Fibroblast of skin of right biceps (primary cell): ENCODE measurements at regions not wholly inside any gene's neighbourhood (a gene's known extent, or its start where the extent isn't known, plus 50 kb on each side); places are given as distances from the start of the nearest gene placed in this dataset.

ENCODE experiments used
- DNase-seq: peaks from one replicate; pipeline ENCODE4 v3.0.0-alpha.2; 2013

DNA sequence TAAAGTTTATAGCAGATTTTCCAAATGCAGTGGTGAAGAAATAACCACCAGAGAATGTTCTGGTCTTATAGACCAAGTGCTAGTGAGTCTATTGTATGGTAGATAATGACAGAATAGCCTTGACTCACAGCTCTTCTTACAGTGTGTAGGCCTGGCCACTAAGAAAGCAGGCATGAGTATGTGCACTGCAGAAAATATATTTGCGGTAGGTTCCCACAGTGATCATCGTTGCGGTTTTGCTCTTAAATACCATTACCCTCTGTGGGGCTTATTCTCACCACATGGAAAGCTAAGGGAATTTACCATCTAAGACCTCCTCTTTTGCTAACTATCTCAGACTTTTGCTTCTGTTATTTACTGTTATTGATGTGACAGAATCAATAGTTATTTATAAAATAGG, 212.3 kb upstream of the SYNDIG1 start:
- DNase-seq: peak; percentile 47

DNA sequence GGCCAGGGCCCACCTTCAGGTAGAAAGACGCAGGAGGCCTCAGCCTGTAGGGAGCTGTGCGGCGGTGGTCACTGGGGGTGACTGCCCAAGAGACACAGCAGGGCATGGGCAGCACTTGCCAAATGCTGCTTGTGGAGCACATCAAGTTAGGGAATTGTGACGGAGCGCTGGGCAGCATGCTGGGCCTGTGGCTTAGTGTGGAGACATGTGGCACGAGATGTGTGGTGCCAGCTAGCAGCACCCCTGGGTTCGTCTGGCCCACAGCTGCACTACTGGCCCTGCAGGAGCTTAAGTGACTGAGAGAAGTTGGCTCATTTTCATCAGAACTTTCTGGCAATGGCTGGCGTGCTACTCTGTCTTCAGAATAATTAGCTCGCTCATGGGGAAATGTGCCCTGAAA, 213.1 kb upstream of the SYNDIG1 start:
- no peak for DNase-seq

DNA sequence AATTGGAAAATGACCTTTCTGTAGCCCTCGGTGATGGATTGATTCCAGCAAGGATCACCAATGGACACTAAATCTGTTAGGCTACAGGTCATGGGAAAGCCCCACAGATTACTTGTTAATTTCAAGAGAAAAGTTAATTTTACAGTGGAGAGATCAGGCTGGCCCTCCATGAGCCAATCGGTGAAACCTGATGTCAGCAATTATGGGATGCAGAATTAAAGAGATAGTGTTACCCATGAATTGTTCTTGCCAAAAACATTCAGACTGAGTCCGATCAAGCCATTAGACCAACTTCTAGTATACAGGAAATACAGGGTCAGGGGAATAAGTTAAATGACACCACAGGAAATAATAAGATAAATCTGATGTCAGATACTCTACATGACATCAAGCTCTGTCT, 214.9 kb upstream of the SYNDIG1 start:
- DNase-seq: no peak

DNA sequence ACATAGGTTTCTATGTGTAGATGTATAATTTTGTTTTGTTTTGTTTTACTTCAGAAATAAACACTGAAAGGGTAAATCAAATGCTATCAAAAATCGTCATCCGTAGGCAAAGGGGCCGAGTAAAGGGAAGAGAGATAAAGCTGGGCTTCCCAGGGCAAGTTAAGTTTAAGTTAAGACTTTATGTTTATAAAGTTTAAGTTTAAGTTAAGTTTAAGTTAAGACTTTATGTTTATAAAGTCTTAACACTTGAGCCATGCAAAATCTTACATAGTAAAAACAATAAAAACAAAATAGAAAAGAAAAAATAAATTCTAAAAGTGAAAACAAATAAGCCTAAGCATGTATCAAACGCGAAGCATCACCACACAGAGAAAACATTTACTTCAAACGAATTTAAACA, 216.1 kb upstream of the SYNDIG1 start:
- no peak for DNase-seq

DNA sequence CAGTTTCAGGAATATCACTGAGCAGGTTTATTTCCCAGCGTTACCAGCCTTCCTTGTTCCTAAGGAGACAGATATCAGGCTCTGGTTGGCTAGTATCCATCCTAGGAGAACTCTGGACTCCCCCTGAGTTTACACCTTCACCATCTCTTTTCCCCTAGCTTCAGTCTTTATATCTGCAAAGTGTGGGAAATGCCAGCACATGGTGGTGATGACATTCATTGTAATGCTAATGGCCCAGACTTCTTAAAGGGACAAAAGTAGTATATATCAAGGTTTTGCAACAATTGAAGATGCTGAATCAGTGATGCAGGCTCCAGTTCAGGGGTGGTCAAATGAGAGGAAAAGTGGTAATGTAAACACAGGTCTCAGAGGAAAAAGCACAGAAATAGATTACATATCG, 224.3 kb upstream of the SYNDIG1 start:
- DNase-seq: no peak

DNA sequence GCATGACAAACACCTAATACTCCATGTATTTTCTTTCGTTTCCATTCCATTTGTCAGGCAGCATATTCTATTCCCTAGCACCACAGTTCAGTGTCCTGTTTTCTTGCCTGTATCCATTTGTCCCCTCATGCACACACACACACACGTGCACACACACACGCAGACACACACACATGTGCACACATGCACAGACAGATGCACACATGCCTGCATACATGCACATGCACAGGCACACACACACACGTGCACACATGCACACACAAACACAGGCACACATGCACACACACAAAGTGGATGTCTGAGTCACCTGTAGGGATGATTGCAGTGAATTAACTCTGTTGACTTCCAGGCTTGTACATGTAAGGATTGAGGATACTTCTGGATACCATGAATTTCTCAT, 226.7 kb upstream of the SYNDIG1 start:
- DNase-seq: no peak

DNA sequence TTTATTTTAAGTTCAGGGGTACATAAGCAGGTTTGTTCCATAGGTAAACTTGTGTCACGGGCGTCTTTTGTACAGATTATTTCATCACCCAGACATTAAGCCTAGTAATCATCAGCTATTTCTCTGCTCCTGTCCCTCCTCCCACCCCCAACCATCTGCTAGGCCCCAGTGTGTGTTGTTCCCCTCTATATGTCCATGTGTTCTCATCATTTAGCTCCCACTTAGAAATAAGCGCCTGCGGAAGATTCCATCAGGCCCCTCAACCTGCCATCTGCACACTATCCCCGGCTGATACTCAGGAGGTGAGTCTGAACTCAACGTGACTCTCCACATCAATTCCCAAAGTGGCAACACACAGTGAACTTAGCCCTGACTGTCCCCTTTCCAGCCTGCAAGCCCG, 228.0 kb upstream of the SYNDIG1 start:
- no peak for DNase-seq

DNA sequence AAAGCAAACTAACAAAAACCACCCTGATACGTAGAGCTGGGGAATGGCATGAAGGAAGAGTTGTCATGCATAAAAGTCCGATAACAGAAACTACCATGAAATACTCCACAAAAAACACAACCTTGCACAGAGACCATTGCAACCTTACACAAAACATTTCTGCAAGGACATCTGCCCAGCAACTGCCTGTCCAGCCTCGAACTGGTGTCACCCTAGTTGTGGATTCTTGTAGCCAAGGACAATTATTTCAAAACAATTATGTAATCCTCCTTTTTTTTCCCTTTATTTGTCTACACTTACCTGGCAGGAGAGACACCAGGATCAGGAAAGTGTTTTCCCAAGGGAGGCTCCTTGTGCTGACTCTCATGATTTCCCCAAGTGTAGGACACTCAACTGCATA, 232.5 kb upstream of the SYNDIG1 start:
- DNase-seq: no peak

DNA sequence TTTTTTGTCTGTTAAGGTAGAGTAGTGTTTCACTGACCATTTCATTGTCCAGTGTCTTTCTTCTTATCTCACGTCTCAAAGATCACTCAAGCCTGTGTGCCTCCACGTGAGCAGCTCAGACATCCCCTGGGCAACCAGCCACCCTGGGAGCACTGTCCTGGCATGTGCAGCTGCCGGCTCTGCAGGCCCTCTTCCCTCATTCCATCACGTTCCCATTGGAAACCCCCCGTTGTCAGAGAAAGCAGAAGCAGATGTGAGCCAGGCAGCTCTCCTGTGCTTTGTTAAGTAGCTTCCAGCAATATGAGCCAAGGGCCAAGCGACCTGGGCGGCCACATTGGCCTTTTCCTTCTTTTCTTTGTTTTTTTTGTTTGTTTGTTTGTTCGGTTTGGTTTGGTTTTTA, 233.2 kb upstream of the SYNDIG1 start:
- no peak for DNase-seq

DNA sequence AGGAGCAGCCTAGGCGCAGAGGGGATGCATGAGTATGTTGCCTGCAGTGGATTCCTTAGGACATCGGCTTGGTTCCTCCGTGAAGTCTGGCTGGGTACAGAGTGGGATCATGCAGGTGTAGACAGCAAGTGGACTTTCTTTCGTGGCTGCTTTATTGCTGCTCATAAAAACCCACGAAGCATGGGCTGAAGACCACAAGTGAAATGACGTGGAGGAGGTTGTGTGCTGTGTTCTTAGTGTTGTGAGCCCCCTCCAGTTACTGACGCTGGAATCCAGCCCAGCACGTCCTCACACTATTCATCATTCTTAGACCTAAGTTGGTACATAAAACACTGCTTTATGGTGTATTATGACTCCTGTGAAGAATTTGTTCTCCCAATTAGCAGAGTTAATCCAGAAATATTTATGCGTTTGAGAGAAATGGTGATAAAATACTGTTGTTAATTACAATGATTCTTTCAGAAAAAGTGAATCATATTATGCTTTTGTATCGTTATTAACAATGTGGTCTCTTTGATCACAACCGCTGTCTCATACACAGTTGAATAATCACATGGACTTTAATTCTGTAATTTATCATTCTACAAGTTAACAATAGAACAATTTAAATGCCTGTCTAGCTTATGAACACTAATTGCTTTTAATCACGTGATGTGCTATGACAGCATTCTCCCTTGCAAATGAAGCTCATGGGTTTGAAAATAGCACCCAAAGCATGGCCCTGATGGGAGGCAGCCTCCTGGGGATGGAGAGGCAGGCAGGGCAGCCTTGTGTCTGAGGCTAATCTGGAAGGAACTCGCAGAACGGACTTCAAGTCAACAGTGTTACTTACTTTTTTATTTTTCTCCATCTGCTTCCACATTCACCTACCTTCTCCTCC, 233.9 kb upstream of the SYNDIG1 start:
- DNase-seq: no peak

DNA sequence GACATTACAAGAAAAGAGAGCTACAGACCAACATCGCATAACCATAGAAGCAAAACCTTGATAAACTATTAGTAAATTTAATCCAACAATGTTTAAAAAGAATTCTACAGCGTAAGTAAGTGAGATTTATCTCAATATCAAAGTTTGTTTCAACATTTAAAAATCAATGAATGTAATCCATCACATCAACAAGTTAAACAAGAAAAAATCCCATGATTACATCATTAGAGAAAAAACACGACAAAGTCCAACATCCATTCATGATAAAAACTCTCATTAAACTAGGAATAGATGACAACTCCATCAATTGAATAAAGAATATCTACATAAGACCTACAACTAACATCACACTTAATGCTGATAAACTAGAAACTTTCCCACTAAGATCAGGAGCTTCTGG, 239.0 kb upstream of the GGTLC1 start:
- no peak for DNase-seq

DNA sequence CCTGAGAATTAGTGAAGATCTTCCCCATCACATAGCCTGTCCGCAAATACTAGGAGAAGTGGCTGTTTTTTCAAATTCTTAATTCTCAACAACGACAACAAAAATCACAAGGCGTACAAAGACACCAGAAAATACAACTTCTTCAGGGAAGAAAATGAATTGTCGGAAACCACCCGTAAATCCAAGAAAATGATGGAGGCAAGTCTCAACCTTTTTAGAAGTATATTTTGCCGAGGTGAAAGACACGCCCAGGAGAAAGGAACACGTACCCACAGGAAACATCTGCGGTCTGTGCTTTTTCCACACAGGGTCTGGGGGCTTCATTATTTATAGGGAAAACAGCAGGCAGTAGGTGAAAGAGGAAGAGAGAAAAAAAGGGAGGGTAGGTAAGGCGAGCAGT, 223.9 kb upstream of the GGTLC1 start:
- no peak for DNase-seq

DNA sequence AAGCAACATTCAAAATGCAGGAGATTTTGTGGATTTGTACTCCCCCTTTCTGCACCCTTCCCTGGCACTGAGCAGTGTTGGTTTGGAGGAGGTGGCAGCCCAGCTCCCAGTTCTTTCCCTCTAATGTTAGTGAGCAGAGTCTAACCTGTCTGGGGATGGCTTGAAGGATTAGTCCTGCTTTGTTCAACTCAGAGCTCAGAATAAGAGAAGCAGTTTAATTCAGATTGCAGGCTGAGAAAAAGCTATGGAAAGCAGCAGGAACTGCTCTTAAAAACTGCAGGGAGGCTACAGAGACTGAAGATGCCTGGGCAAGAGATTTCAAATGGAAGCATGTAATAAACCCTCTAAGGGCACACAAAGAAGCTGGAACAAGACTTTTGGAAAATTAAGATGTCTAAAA, 223.4 kb upstream of the GGTLC1 start:
- DNase-seq: no peak

DNA sequence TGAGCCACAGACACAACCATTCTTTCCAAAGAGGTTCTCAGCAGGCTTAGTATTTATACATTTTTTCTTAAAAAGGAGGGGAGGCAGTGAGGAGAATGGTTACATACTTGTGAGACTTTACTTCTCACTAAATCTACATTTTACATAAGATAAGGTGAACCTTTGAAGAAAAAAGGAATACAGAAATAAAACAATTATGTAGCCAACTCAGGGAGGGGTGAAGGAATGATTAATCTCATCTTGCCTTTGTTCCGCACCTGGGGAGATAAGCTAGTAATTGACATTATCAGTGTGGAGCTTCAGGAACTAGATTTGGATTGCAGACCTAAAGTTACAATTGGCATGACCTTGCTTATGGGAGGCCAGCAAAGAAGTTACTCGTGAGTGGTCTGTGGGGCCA, 221.8 kb upstream of the GGTLC1 start:
- no peak for DNase-seq

DNA sequence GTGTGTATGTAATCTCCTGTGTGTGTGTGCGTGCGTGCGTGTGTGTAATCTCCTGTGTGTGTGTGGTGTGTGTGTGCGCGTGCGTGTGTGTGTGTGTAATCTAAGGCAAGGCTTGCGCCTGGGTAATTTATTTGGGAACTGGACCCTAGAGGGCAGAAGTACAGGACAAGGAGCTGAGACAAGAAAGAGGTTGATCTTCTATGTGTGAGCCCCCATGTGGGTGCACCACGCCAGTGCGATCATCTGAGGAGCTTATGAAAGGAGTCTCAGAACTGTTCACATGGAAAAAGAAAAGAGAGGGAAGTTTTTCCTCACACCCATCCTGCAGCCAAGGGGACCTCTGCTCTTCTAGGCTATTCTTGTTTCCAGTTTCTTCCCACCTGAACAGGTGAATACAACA, 220.1 kb upstream of the GGTLC1 start:
- no peak for DNase-seq

DNA sequence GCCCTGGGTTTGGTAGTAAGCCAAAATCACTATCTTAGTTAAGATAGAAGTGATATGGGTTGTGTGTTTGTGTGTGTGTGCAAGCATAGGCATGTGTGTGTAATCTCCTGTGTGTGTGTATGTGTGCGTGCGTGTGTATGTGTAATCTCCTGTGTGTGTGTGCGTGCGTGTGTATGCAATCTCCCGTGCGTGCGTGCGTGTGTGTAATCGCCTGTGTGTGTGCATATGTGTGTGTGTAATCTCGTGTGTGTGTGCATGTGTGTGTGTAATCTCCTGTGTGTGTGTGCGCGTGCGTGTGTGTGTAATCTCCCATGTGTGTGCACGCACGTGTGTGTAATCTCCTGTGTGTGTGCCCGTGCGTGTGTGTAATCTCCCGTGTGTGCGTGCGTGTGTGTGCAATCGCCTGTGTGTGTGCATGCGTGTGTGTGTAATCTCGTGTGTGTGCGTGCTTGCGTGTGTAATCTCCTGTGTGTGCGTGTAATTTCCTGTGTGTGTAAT, 219.3 kb upstream of the GGTLC1 start:
- DNase-seq: no peak

DNA sequence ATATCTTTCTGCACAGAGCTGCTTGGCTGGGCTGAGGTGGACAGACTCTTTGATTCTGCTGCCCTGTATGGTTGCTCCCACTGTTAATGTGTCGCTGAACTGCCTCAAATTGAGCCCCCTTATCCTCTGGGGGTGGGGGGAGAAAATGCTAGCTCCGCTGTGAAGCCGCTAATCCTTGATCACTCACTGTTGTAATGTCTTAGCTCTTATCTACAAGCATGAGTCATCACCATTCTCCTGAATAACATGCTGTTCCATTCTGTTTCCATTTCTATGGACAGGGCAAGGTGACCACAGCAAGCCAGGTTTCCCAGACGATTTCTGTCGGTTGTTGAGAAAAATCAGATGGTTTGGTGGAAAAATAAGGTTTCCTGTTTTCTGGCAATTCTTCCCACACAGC, 218.4 kb upstream of the GGTLC1 start:
- DNase-seq: no peak

DNA sequence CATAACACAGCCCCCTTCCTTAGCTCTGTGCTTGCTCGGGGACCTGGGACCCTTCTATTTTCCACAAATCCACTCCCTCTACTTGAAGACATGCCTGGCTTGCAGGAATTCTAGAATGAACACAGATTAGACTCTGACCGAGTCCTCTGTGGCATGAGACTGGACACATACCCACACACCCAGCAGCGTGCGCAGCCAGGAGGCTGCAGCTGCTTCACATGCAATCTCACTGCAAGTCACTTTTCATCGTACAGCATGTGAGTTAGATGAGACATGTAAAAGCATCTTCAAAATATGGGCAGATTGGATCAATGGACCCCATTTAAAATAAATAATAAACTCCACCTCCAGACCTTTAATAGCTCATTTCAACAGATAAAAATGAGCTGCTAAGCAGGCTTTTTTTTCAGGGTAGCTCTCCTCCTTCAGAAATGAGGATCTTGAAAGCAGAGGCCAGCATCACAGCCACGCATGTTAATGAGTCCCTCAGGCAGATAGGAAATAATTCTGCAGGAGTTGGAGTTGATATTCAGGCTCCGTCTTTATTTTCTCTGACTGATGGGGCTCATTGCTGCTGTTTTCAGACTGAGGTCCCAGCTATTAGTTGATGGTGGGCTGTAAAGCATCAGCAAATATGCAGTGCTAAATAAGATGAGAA, 215.1 kb upstream of the GGTLC1 start:
- no peak for DNase-seq

DNA sequence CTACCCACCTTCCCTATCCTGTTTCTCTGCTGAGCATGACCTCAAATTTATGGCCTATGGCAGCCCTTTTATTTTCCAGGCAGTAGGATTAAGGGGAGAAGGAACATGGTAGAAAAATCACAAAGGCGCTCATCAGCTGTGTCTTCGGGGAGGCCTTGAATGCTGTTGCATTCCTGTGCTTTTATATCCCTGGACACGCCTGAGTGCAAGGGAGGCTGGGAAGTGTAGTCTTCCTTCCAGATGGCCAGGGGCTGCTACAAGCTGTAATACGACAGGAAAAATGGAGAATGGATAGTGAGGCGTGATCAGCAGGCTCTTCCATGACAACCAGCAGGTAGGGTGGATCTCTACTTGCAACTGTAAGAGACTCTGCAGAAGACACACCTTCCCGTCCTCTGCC, 210.9 kb upstream of the GGTLC1 start:
- DNase-seq: no peak

DNA sequence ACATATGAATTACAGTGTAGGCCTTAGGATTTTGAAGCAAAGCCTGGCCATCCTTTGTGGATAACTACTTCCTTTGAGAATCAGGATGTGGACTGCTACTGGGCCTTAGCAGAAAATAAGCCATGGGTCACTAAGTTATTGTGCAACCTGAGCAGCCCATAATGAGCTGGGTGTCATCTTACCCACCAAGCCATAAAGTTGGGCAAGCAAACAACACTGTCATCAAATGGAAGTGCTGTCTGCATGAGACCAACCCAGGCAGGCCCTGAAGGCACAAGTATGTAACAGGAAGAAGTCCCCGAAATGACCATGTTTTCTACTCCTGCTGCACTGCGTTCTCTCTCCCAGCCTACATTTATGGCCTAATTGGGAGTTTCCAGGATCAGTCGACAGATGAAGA, 205.6 kb upstream of the GGTLC1 start:
- no peak for DNase-seq

DNA sequence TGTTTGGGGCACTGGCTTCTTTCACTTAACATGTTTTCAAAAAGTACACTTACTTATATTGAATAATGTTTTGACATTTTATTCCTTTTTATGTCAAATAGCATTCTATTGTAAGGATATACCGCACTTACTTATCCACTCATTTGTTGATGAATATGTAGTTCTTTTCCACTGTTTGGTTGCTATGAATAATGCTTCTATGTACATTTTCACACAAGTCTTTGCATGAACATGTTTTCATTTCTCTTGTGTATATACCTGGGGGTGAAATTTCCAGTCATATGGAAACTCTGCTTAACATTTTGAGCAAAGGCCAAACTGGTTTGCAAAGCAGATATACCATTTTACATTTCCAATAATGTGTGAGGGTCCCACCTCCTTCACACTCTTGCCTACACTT, 202.3 kb upstream of the GGTLC1 start:
- no peak for DNase-seq

DNA sequence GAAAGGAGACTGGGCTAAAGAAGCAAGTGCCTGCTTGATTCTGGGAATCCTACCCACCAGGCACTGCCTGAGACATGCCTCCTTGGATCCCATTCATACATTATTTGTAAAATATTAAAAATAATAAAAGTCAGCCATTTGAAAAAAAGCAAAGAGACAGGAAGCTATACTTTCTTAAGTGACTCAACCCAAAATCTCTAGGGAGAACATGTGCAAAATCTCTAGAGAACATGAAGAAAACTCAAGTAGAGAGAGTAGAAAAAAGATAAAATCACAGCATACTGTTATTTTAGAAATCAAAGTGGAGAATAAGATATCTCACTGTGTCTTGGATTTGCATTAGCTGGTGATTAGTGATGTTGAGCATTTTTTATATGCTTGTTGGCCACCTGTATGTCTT, 197.2 kb upstream of the GGTLC1 start:
- no peak for DNase-seq

DNA sequence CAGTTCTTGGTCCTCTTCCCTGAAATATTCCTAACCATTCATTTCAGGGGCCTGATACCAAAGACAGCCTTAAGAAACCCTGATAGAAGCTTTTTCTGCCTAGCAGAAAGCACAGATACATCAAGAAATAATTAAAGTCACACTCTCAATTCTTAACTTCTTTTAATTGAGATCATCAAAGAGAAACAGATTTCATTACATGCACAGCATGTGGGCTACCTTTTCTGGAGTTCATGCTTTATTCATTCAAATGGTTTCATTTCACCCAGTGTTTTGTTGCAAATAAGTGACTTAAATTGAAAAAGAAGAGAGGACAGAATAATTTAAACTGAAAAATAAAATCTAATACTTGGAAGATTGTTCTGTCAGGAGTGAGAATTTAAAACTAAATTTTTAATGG, 192.6 kb upstream of the GGTLC1 start:
- no peak for DNase-seq

DNA sequence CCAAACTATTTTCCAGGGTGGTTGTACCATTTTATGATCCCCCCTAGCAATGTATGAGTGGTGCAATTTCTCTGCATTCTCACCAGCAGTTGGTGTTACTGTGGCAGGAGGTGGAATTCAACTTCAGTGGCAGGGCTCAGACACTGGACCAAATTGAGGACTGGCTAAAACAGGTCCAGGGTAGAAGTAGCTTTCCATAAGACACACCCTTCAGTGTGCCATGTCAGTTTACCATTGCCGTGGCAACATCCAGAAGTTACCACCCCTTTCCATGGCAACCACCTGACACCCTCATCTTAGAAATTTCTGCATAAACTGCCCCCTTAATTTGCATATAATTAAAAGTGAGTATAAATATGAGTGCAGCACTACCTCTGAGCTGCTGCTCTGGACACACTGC, 180.7 kb upstream of the GGTLC1 start:
- no peak for DNase-seq

DNA sequence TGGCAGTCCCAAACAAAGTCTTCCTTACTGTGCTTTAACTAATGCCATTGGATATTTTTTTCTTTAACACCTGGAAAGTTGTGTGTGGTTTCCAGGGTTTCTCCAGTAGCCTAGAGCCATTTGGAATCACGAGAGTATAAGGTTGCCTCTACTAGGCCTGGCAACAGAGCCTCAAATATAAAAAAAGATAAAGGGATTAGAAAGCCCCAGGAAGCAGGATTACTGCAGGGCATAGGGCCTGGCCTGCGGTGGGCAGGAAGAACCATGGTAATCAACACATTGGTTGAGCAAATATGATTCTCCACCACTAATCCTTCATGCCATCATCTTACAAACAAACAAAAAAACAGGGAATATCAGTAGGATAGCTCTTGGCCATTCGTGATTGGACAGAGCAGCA, 177.8 kb upstream of the GGTLC1 start:
- DNase-seq: no peak
